ENCODE measurements at regions not wholly inside any gene's neighbourhood (a gene's known extent, or its start where the extent isn't known, plus 50 kb on each side); places are given as distances from the start of the nearest gene placed in this dataset.

DNA sequence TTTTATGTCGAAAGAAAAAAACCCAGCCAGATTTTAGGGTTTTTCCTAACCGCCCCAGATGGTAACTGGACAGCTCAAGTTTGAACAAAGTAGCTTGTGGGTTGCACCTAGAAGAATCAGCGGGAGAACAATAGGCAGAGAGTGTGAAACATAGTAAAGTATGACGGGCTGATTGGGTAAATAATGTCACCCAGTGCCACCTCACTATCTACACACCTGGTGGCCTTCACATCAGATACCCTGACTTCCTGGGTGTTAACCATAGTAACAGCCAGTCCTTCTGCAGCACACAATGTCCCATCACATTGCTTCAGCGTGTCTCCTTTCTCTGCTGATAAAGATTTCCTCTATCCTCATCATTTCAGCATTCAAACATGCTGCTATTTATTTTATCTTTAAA lies 159.1 kb upstream of the HS3ST1 start:
- H4K20me1 ChIP-seq (ENCODE audit: insufficient read depth) = no peaks in the 10 kb centered on the region
- no peaks in the 10 kb centered on the region for H3K9me3 ChIP-seq (ENCODE audit: low read length)
- no peaks in the 10 kb centered on the region for H3K79me2 ChIP-seq (replicated peaks; ENCODE audit: insufficient read depth, low read length)
- H3K27ac ChIP-seq (ENCODE audit: low read length) = no peak overlapping the region
- H3K9ac ChIP-seq (ENCODE audit: low read length) = no peak overlapping the region
- TF ChIP-seq EZH2 (IDR thresholded peaks at IDR 0.05; ENCODE audit: borderline replicate concordance, insufficient read depth, low read length, poor library complexity, severe bottlenecking) (no peak), SMC3 (conservative IDR thresholded peaks at IDR 0.05; ENCODE audit: poor library complexity) (no peak), MXI1 (conservative IDR thresholded peaks at IDR 0.05; ENCODE audit: poor library complexity, severe bottlenecking) (no peak), POLR2AphosphoS5 (IDR thresholded peaks at IDR 0.05) (no peak), EP300 (conservative IDR thresholded peaks at IDR 0.05; ENCODE audit: poor library complexity, severe bottlenecking) (no peak), TAF1 (IDR thresholded peaks at IDR 0.05; ENCODE audit: low read depth) (no peak), RAD21 (conservative IDR thresholded peaks at IDR 0.05) (no peak)
- TF ChIP-seq, protein P1, sequence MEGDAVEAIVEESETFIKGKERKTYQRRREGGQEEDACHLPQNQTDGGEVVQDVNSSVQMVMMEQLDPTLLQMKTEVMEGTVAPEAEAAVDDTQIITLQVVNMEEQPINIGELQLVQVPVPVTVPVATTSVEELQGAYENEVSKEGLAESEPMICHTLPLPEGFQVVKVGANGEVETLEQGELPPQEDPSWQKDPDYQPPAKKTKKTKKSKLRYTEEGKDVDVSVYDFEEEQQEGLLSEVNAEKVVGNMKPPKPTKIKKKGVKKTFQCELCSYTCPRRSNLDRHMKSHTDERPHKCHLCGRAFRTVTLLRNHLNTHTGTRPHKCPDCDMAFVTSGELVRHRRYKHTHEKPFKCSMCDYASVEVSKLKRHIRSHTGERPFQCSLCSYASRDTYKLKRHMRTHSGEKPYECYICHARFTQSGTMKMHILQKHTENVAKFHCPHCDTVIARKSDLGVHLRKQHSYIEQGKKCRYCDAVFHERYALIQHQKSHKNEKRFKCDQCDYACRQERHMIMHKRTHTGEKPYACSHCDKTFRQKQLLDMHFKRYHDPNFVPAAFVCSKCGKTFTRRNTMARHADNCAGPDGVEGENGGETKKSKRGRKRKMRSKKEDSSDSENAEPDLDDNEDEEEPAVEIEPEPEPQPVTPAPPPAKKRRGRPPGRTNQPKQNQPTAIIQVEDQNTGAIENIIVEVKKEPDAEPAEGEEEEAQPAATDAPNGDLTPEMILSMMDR (IDR thresholded peaks at IDR 0.05; ENCODE audit: poor library complexity, severe bottlenecking) = no peak
- TF ChIP-seq, protein P2, sequence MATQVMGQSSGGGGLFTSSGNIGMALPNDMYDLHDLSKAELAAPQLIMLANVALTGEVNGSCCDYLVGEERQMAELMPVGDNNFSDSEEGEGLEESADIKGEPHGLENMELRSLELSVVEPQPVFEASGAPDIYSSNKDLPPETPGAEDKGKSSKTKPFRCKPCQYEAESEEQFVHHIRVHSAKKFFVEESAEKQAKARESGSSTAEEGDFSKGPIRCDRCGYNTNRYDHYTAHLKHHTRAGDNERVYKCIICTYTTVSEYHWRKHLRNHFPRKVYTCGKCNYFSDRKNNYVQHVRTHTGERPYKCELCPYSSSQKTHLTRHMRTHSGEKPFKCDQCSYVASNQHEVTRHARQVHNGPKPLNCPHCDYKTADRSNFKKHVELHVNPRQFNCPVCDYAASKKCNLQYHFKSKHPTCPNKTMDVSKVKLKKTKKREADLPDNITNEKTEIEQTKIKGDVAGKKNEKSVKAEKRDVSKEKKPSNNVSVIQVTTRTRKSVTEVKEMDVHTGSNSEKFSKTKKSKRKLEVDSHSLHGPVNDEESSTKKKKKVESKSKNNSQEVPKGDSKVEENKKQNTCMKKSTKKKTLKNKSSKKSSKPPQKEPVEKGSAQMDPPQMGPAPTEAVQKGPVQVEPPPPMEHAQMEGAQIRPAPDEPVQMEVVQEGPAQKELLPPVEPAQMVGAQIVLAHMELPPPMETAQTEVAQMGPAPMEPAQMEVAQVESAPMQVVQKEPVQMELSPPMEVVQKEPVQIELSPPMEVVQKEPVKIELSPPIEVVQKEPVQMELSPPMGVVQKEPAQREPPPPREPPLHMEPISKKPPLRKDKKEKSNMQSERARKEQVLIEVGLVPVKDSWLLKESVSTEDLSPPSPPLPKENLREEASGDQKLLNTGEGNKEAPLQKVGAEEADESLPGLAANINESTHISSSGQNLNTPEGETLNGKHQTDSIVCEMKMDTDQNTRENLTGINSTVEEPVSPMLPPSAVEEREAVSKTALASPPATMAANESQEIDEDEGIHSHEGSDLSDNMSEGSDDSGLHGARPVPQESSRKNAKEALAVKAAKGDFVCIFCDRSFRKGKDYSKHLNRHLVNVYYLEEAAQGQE (IDR thresholded peaks at IDR 0.05; ENCODE audit: borderline replicate concordance) = no peak
- no peak overlapping the region for H2AFZ ChIP-seq (ENCODE audit: low read depth, low read length)
- H3K36me3 ChIP-seq (ENCODE audit: insufficient read depth, low read length) = no peaks in the 10 kb centered on the region
- H3K4me2 ChIP-seq (ENCODE audit: low read length) = no peak overlapping the region
- H3K4me3 ChIP-seq (ENCODE audit: low read length) = no peak overlapping the region
- H3K9me2 ChIP-seq (ENCODE audit: insufficient read depth, low read length) = no peaks in the 10 kb centered on the region
- H3K27me3 ChIP-seq (ENCODE audit: insufficient read depth, low read depth, low read length) = no peaks in the 10 kb centered on the region
- no peaks in the 10 kb centered on the region for H3F3A ChIP-seq (ENCODE audit: insufficient read depth, low read length, poor library complexity, severe bottlenecking)

DNA sequence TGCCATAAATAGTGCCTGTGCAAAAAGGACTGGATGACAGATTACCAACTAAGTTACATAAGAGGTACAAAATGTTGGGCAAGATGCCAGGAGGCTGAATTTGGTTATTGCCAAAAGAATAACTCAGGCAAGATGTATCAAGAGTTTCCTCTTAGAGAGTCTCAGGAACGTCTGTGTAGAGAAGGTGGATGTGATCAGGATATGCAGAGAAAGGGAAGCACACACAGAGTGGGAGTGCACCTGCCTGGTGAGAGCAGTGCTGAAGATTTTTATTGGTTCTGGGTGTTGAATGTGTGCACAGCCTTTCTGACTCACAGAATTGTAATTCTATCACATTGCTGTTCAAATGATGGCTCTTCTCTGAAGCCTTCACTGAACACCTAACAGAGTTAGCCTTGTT lies 156.8 kb upstream of the HS3ST1 start:
- Histone ChIP-seq H3K9me3 (ENCODE audit: low read length) (no peaks in the 10 kb centered on the region), H3K9ac (ENCODE audit: low read length) (no peak overlapping the region), H3K4me3 (ENCODE audit: low read length) (no peak overlapping the region), H3K27ac (ENCODE audit: low read length) (no peak overlapping the region), H3K79me2 (replicated peaks; ENCODE audit: insufficient read depth, low read length) (no peaks in the 10 kb centered on the region), H3K27me3 (ENCODE audit: insufficient read depth, low read depth, low read length) (no peaks in the 10 kb centered on the region), H3K9me2 (ENCODE audit: insufficient read depth, low read length) (no peaks in the 10 kb centered on the region), H3F3A (ENCODE audit: insufficient read depth, low read length, poor library complexity, severe bottlenecking) (no peaks in the 10 kb centered on the region), H4K20me1 (ENCODE audit: insufficient read depth) (no peaks in the 10 kb centered on the region), H3K4me2 (ENCODE audit: low read length) (no peak overlapping the region), H2AFZ (ENCODE audit: low read depth, low read length) (no peak overlapping the region), H3K36me3 (ENCODE audit: insufficient read depth, low read length) (no peaks in the 10 kb centered on the region)
- TF ChIP-seq RAD21 (conservative IDR thresholded peaks at IDR 0.05) (no peak), MXI1 (conservative IDR thresholded peaks at IDR 0.05; ENCODE audit: poor library complexity, severe bottlenecking) (no peak), EP300 (conservative IDR thresholded peaks at IDR 0.05; ENCODE audit: poor library complexity, severe bottlenecking) (no peak), SMC3 (conservative IDR thresholded peaks at IDR 0.05; ENCODE audit: poor library complexity) (no peak), TAF1 (IDR thresholded peaks at IDR 0.05; ENCODE audit: low read depth) (no peak), EZH2 (IDR thresholded peaks at IDR 0.05; ENCODE audit: borderline replicate concordance, insufficient read depth, low read length, poor library complexity, severe bottlenecking) (no peak), POLR2AphosphoS5 (IDR thresholded peaks at IDR 0.05) (no peak)
- TF ChIP-seq, protein P1 (IDR thresholded peaks at IDR 0.05; ENCODE audit: poor library complexity, severe bottlenecking) = no peak
- TF ChIP-seq, protein P2 (IDR thresholded peaks at IDR 0.05; ENCODE audit: borderline replicate concordance) = no peak
